ENCODE measurements at regions not wholly inside any gene's neighbourhood (a gene's known extent, or its start where the extent isn't known, plus 50 kb on each side); places are given as distances from the start of the nearest gene placed in this dataset.

DNA sequence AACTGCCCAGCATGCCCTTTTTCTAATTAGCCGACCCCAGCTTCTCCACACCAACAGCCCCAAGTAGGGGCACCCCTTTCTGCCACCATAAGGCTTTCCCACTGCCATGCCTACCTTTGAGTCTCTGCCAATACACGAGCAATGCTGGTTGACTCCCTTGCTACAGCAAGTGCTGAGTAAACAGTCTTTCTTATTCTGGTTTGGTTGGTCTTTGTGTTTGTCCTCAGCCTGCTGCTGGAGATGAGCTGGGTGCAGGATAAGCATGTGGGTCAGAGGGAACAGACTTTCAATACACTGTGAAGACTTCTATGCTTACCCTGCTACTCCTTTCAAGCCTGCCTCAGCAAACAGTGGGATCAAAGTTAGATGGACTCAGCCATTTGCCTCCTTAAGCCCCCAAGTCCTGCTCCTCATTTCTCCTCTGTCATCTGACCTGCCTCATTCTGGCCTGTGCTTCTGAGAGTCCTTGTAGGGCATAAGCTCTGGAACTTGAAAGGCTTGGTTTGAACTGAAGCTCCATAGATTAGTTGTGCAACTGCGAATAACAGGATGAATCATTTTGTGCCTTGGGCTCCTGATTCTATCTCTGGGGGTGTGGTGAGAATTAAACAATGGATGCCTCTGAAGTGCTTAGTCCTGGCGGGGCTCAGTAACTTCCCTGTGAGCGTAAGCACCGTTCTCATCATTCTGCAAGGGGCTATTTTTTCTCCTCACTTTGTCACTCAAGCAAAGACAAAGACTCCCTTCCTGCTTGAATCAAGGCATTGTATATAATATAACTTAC, 533.8 kb upstream of the DPP6 start:
- TF ChIP-seq, protein P1, sequence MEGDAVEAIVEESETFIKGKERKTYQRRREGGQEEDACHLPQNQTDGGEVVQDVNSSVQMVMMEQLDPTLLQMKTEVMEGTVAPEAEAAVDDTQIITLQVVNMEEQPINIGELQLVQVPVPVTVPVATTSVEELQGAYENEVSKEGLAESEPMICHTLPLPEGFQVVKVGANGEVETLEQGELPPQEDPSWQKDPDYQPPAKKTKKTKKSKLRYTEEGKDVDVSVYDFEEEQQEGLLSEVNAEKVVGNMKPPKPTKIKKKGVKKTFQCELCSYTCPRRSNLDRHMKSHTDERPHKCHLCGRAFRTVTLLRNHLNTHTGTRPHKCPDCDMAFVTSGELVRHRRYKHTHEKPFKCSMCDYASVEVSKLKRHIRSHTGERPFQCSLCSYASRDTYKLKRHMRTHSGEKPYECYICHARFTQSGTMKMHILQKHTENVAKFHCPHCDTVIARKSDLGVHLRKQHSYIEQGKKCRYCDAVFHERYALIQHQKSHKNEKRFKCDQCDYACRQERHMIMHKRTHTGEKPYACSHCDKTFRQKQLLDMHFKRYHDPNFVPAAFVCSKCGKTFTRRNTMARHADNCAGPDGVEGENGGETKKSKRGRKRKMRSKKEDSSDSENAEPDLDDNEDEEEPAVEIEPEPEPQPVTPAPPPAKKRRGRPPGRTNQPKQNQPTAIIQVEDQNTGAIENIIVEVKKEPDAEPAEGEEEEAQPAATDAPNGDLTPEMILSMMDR (IDR thresholded peaks at IDR 0.05): no peak
- TF ChIP-seq POLR2A (IDR thresholded peaks at IDR 0.05): no peak

Data from Peyer's patch (tissue), 4 donors.